ENCODE measurements at regions not wholly inside any gene's neighbourhood (a gene's known extent, or its start where the extent isn't known, plus 50 kb on each side); places are given as distances from the start of the nearest gene placed in this dataset.

- POLR2A ChIA-PET, result no interaction called here
- CTCF ChIA-PET, result interaction anchor here (1.5 to 1.9 kb wide), 2 partner anchors 9 to 23 kb away, joined by 3 to 4 read pairs; no protein-coding TSS in a partner anchor
- no peak for TF ChIP-seq CTCF (IDR thresholded peaks at IDR 0.05; ENCODE audit: control extremely low read depth, extremely low read depth, low read depth, missing control alignments)
- no peak for DNase-seq (ENCODE audit: extremely low spot score)
These were observed 302.6 kb upstream of the TAS2R1 start for GRCh38 chr5:9932770-9933169.

GRCh38 chr5:9930156-9930555, 300.0 kb upstream of the TAS2R1 start:
- TF ChIP-seq CTCF (IDR thresholded peaks at IDR 0.05; ENCODE audit: control extremely low read depth, extremely low read depth, low read depth, missing control alignments), result no peak
- ChIA-PET CTCF (no interaction called here), POLR2A (no interaction called here)
- no peak for DNase-seq (ENCODE audit: extremely low spot score)

- DNase-seq (ENCODE audit: extremely low spot score), result no peak
- CTCF ChIA-PET, result no interaction called here
- POLR2A ChIA-PET, result no interaction called here
- no peak for TF ChIP-seq CTCF (IDR thresholded peaks at IDR 0.05; ENCODE audit: control extremely low read depth, extremely low read depth, low read depth, missing control alignments)
These were observed 298.2 kb upstream of the TAS2R1 start for GRCh38 chr5:9928326-9928725.

GRCh38 chr5:9927521-9927997, 297.4 kb upstream of the TAS2R1 start:
- TF ChIP-seq CTCF (IDR thresholded peaks at IDR 0.05; ENCODE audit: control extremely low read depth, extremely low read depth, low read depth, missing control alignments), result no peak
- CTCF ChIA-PET, result no interaction called here

GRCh38 chr5:9927106-9927505, 297.0 kb upstream of the TAS2R1 start:
- ChIA-PET POLR2A (no interaction called here), CTCF (no interaction called here)
- TF ChIP-seq CTCF (IDR thresholded peaks at IDR 0.05; ENCODE audit: control extremely low read depth, extremely low read depth, low read depth, missing control alignments), result no peak
- DNase-seq (ENCODE audit: extremely low spot score), result no peak

More at GRCh38 chr5:9927521-9927997, 297.4 kb upstream of the TAS2R1 start:
- POLR2A ChIA-PET, result no interaction called here
- DNase-seq (ENCODE audit: extremely low spot score), result no peak

- POLR2A ChIA-PET, result no interaction called here
- DNase-seq (ENCODE audit: extremely low spot score), result no peak
- CTCF ChIA-PET, result no interaction called here
These were observed 294.5 kb upstream of the TAS2R1 start for GRCh38 chr5:9924614-9925013.

More at GRCh38 chr5:9924614-9925013, 294.5 kb upstream of the TAS2R1 start:
- no peak for TF ChIP-seq CTCF (IDR thresholded peaks at IDR 0.05; ENCODE audit: control extremely low read depth, extremely low read depth, low read depth, missing control alignments)
